Left lung (tissue), 4 donors: ENCODE measurements at regions not wholly inside any gene's neighbourhood (a gene's known extent, or its start where the extent isn't known, plus 50 kb on each side); places are given as distances from the start of the nearest gene placed in this dataset.

ENCODE experiments used
- ATAC-seq: fragments of 200-7000 bp; cut with Tn5 transposase; one replicate; pipeline ENCODE4 v1.9.1; 2020; ENCODE audit warnings: moderate library complexity
- DNase-seq, 4 donors: peaks; one replicate each; pipeline ENCODE4 v3.0.0-alpha.2; 2013 to 2020
- H3K27ac ChIP-seq, 2 donors: fragments of 200-600 bp; sonication (generic) in 1 of 2; one replicate each; pipeline versions ENCODE4 v1.5.0 to v1.8.0; 2020 to 2021
- H3K27me3 ChIP-seq, 2 donors: fragments of 200-600 bp; sonication (generic) in 1 of 2; one replicate each; pipeline versions ENCODE4 v1.5.0 to v1.8.0; 2020 to 2021
- H3K36me3 ChIP-seq, 2 donors: fragments of 200-600 bp; sonication (generic) in 1 of 2; one replicate each; pipeline versions ENCODE4 v1.5.0 to v1.8.0; 2020 to 2021
- H3K4me1 ChIP-seq, 2 donors: fragments of 200-600 bp; one replicate each; pipeline ENCODE4 v1.8.0; 2021
- H3K4me3 ChIP-seq, 2 donors: fragments of 200-600 bp; sonication (generic) in 1 of 2; one replicate each; pipeline versions ENCODE4 v1.5.0 to v1.8.0; 2020 to 2021; ENCODE audit warnings: mild to moderate bottlenecking in 1 of 2
- H3K9me3 ChIP-seq, 2 donors: fragments of 200-600 bp; sonication (generic) in 1 of 2; one replicate each; pipeline versions ENCODE4 v1.5.0 to v1.8.0; 2020 to 2021
- CTCF ChIP-seq, 2 donors: fragments of 200-600 bp; sonication (generic) in 1 of 2; IDR thresholded peaks; one replicate each; pipeline versions ENCODE4 v1.5.0 to v1.8.0; 2021; ENCODE audit warnings: antibody characterized with exemption in 2 of 2
- intact Hi-C, 2 donors: fragments of 100-400 bp; cut with DNase I; formaldehyde crosslinking; loops; one replicate each; pipeline versions ENCODE4 v1.11.2 to v1.14.2; 2022
- donor health status: DM: no; HTN: yes; CAD: no.
- donor health status: DM: no; HTN: no; CAD: no.

GRCh38 chrX:117455787-117456186, 660.8 kb downstream of the KLHL13 start:
- Histone ChIP-seq H3K27me3 (no peaks in the 10 kb centered on the region), H3K27ac (no peak overlapping the region), H3K36me3 (no peaks in the 10 kb centered on the region), H3K4me3 (no peak overlapping the region), H3K9me3 (no peaks in the 10 kb centered on the region), H3K4me1 (no peaks in the 10 kb centered on the region)
- no peak for TF ChIP-seq CTCF (IDR thresholded peaks at IDR 0.05)
- intact Hi-C loops, result no loop called here
- no peak for DNase-seq
- no peak for ATAC-seq

GRCh38 chrX:117429501-117429900, 687.1 kb downstream of the KLHL13 start:
- no peak for ATAC-seq

GRCh38 chrX:117407449-117408150, 709.0 kb downstream of the KLHL13 start:
- Histone ChIP-seq H3K4me3 (no peak overlapping the region), H3K4me1 (no peaks in the 10 kb centered on the region), H3K27me3 (no peaks in the 10 kb centered on the region), H3K27ac (no peak overlapping the region), H3K9me3 (no peaks in the 10 kb centered on the region), H3K36me3 (no peaks in the 10 kb centered on the region)
- no peak for TF ChIP-seq CTCF (IDR thresholded peaks at IDR 0.05)
- ATAC-seq, result no peak
- no peak for DNase-seq
- intact Hi-C loops, result no loop called here

More at GRCh38 chrX:117429501-117429900, 687.1 kb downstream of the KLHL13 start:
- H3K9me3 ChIP-seq, result no peaks in the 10 kb centered on the region
- intact Hi-C loops, result no loop called here
- no peak overlapping the region for H3K27ac ChIP-seq
- no peak for DNase-seq
- no peak overlapping the region for H3K4me3 ChIP-seq
- H3K4me1 ChIP-seq, result no peaks in the 10 kb centered on the region
- no peak for TF ChIP-seq CTCF (IDR thresholded peaks at IDR 0.05)
- no peaks in the 10 kb centered on the region for H3K36me3 ChIP-seq
- H3K27me3 ChIP-seq, result no peaks in the 10 kb centered on the region

- Histone ChIP-seq H3K9me3 (no peaks in the 10 kb centered on the region), H3K4me1 (no peaks in the 10 kb centered on the region), H3K27ac (no peak overlapping the region), H3K4me3 (no peak overlapping the region), H3K27me3 (no peaks in the 10 kb centered on the region), H3K36me3 (no peaks in the 10 kb centered on the region)
- intact Hi-C loops, result no loop called here
- ATAC-seq (no peak), DNase-seq (no peak)
- TF ChIP-seq CTCF (IDR thresholded peaks at IDR 0.05), result no peak
Observed at GRCh38 chrX:117400839-117401238, 715.8 kb downstream of the KLHL13 start.

- H3K36me3 ChIP-seq, result no peaks in the 10 kb centered on the region
- no peak for DNase-seq
- H3K9me3 ChIP-seq, result no peaks in the 10 kb centered on the region
- no peaks in the 10 kb centered on the region for H3K27me3 ChIP-seq
- H3K4me3 ChIP-seq, result no peak overlapping the region
- H3K27ac ChIP-seq, result no peak overlapping the region
- intact Hi-C loops, result no loop called here
- no peak for ATAC-seq
- no peaks in the 10 kb centered on the region for H3K4me1 ChIP-seq
- TF ChIP-seq CTCF (IDR thresholded peaks at IDR 0.05), result no peak
Observed at GRCh38 chrX:117400005-117400404, 716.6 kb downstream of the KLHL13 start.
